HG03571 (cell line): ENCODE measurements at regions not wholly inside any gene's neighbourhood (a gene's known extent, or its start where the extent isn't known, plus 50 kb on each side); places are given as distances from the start of the nearest gene placed in this dataset.
A peak's percentile ranks its signal among the peaks of the same experiment; 100 is the strongest.

Experiments
- ATAC-seq: cut with Tn5 transposase; IDR thresholded peaks from one replicate; pipeline ENCODE4 v1.9.1; 2021; ENCODE audit not compliant: unreplicated experiment

DNA sequence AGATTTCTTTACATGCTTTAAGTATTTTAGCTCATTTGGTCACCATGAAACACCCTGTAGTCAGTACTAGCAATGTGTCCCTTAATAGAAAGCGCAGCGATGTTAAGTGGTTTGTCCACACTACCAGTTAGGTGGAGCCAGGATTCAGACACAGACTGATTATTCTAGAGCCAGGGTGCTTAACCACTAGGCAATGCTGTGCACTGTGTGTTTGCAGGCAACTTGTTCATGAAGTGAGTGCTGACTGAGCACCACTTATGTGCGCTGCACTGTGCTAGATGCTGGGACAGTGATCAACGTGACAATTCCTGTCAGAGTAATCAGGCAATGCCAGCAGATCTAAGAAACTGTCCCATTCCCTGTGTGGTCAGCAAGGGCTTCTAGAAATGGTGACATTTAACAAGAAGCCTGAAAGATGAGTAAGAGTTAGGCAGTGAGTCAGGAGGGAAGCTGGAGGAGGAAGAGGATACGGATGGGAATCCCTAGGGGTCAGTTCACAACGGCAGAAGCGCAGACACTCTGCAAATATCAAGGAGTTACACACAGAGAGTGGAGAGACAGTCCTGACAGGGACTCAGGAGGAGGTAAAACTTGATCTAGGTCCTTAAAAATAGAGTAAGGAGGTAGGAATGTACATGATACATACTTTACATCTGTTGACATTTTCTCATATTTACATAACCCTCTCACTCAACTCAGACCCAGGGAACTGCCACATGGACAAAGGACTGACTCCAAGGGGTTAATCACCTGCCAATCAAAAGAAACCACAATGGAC, 69.7 kb upstream of the EGR2 start:
- no peak for ATAC-seq

GRCh38 chr10:62880162-62880561, 64.0 kb upstream of the EGR2 start:
- no peak for ATAC-seq

GRCh38 chr10:62873866-62874265, 57.7 kb upstream of the EGR2 start:
- ATAC-seq = no peak

DNA sequence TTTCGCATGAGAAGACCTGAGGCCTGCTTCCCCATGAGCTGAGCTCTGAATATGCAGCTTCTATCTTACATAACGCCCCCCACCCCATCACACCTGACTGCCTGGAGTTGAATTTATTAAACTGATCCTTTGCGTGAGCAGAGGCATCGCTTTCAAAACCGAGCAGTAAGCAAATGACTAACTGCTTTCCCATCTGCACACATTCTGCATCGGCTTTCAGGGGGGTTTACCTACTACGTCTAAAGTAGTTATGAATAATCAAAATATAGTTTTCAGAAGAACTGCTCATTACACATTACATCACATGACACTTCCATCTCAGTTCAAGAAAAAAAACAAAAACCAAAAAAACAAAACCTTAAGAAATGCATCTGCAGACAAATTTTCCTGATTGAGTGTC, 54.7 kb upstream of the EGR2 start:
- ATAC-seq = peak; percentile 66

DNA sequence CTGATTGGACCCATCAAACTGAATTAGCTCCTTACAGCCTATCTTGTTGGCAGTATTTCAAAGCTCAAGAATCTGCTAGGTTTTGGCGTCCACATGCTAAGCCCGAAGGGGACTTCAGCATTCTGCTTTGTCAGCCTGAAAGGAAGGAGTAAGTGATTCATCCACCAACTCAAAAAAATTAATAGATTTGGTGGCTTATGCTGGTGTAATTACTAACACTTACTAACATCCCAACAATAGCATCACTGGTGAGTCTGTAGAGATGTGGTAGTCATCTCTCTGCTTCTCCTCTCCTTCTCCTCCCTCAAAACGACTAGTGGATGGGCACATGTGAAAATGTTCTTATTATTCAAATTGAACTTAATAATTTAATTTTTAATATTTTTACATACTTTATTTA, 53.8 kb upstream of the EGR2 start:
- no peak for ATAC-seq

- no peak for ATAC-seq
Measured at GRCh38 chr10:62866941-62867340, 50.8 kb upstream of the EGR2 start.

GRCh38 chr10:62866451-62866850, 50.3 kb upstream of the EGR2 start:
- no peak for ATAC-seq
